Prostate gland (tissue), 2 donors: ENCODE measurements at regions not wholly inside any gene's neighbourhood (a gene's known extent, or its start where the extent isn't known, plus 50 kb on each side); places are given as distances from the start of the nearest gene placed in this dataset.

Source experiments
- CTCF ChIP-seq, 4 experiments: fragments of 200-600 bp in 2 of 4; fragments of 450-650 bp in 2 of 4; sonication (generic) in 2 of 4; IDR thresholded peaks; 1 replicate in 3 of 4; 2 replicates in 1 of 4; pipeline ENCODE4 v1.5.1; 2016 to 2019; ENCODE audit warnings: antibody characterized with exemption in 4 of 4, mild to moderate bottlenecking in 2 of 4, moderate library complexity in 2 of 4
- POLR2A ChIP-seq: fragments of 450-650 bp; IDR thresholded peaks from one replicate; pipeline ENCODE4 v1.6.1; 2016; ENCODE audit warnings: antibody characterized with exemption, mild to moderate bottlenecking

- TF ChIP-seq CTCF (IDR thresholded peaks at IDR 0.05) = no peak
- TF ChIP-seq POLR2A = no peak
Observed at GRCh38 chrX:116726806-116727205, 264.0 kb upstream of the CT83 start.
